Left colon (tissue), 2 donors: ENCODE measurements at regions not wholly inside any gene's neighbourhood (a gene's known extent, or its start where the extent isn't known, plus 50 kb on each side); places are given as distances from the start of the nearest gene placed in this dataset.
"Not testable (repeated sequence)": the region's sequence is repeated elsewhere in the genome, so short reads cannot be mapped to it uniquely, and the experiment has no call there.

Experiments used
- ATAC-seq: fragments of 200-7000 bp; cut with Tn5 transposase; one replicate; pipeline ENCODE4 v1.9.1; 2020; ENCODE audit warnings: mild to moderate bottlenecking, moderate library complexity
- DNase-seq, 2 donors: peaks; one replicate each; pipeline ENCODE4 v3.0.0-alpha.2; 2020
- intact Hi-C, 2 donors: fragments of 100-400 bp; cut with DNase I in 1 of 2; cut with micrococcal nuclease in 1 of 2; formaldehyde crosslinking; loops; one replicate each; pipeline versions ENCODE4 v1.11.2 to v1.14.0; 2022; cut with DNase I, micrococcal nuclease
- donor health status: DM: no; HTN: no; CAD: no.
- donor health status: DM: yes; HTN: yes; CAD: no.

DNA sequence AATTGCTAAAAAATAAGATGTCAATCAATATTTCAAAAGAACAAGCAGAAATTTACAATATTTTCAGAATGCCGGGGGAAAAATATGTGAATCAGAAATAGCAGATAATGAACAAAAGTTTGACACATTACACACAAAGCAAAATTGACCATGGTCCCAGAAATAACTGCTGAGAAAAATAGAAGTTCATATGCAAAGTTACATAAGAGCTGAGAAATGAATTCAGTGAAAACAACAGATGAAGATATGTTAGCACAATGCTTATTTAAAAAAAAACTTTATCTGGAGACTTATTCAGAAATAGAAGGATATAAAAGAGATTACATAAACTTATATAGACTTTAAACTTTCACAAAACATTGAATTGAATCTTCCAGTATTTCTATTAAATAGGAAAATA, 1483.7 kb upstream of the ACO1 start:
- no peak for ATAC-seq
- no peak for DNase-seq
- intact Hi-C loops = no loop called here

DNA sequence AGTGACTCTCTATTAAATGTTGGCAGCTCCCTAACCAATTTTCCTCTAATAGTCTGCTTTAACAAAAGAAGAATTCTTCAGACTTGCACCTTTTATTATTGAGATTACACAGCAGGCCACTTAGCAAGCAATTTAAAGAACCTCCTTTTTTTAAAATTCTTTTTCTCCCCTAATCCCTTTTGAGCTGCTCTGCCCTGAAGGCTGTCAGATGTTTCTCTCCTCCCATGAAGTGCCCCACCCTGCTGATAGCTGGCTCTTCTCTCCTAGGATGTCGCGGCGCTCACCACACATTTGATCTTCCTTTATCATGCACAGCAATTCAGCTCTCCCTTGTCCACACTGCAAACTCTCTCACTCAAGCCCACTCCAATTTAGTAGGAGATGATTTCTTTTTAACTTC, 1471.1 kb upstream of the ACO1 start:
- DNase-seq = no peak
- ATAC-seq = no peak
- intact Hi-C loops = no loop called here

DNA sequence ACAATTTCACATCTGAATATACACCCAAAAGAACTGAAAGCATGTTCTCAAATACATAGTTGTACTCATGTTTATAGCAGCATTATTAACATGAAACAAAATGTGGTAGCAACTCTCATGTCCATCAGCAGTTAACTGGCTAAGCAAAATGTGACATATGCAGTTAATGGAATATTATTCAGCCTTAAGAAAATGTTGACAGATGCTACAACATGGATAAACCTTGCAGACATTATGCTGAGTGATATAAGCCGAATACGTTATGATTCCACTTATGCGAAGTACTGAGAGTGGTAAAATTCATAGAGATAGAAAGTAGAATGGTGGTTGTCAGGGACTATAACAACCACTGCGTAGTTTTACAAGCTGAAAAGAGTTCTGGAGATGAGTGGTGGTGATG, 1469.0 kb upstream of the ACO1 start:
- intact Hi-C loops = no loop called here
- no peak for DNase-seq
- ATAC-seq = no peak

DNA sequence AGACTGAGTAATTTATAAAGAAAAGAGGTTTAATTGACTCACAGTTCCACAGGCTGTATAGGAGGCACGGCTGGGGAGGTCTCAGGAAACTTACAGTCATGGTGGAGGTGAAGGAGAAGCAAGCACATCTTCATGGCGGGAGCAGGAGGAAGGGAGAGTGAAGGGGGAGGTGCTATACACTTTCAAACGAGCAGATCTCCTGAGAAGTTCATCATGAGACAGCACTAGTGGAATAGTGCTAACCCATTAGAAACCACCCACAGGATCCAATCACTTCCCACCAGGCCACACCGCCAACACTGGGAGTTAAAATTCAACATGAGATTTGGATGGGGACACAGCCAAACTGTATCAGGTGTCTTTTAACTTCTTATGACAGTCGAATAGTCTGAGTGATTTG, 1459.3 kb upstream of the ACO1 start:
- ATAC-seq (no peak), DNase-seq (no peak)
- intact Hi-C loops = no loop called here

DNA sequence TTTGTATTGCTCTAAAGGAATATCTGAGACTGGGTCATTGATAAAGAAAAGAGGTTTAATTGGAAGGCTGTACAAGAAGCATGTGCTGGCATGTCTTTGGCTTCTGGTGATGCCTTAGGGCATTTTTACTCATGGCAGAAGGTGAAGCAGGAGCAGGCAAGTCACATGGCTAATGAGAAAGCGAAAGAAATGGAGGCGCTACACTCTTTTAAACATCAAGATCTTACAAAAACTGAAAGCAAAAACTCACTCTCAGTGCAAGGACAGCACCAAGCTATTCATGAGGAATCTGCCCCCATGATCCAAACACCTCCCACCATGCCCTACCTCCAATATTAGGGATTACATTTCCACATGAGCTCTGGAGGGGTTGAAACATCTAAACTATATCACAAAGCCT, 1458.8 kb upstream of the ACO1 start:
- intact Hi-C loops = no loop called here
- no peak for DNase-seq
- ATAC-seq = no peak

DNA sequence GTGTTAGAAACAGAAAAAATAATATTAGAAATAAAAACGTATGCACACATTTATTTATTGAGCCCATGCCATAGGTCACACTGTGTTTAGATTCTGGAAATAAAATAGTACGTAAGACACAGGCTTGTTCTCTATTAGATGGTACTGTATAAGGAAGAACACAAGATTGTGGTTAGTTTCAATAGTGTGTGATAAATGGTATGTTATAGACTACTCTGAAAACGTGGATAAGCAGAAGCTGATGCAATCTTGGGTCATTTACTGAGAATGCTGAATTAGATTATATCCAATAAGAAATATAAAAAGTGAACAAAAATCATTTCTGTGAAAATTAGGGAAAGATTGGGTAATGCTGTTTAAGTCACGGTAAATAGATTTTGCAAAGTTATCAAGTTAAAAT, 1456.4 kb upstream of the ACO1 start:
- no peak for ATAC-seq
- no peak for DNase-seq
- intact Hi-C loops = no loop called here

DNA sequence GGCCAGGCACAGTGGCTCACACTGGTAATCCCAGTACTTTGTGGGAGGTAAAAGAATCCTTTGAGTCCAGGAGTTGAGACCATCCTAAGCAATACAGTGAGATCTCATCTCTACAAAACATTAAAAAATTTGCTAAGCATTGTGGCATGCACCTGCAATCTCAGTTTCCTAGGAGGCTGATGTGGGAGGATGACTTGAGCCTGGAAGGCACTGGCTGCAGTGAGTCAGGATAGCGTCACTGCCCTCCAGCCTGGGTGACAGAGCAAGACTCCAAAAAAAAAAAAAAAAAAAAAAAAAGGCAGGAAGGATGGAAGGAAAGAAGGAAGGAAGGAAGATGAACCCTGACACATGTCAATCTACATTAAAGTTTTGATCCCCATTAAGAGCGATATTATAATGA, 1452.2 kb upstream of the ACO1 start:
- no peak for ATAC-seq
- DNase-seq = no peak
- intact Hi-C loops = no loop called here

DNA sequence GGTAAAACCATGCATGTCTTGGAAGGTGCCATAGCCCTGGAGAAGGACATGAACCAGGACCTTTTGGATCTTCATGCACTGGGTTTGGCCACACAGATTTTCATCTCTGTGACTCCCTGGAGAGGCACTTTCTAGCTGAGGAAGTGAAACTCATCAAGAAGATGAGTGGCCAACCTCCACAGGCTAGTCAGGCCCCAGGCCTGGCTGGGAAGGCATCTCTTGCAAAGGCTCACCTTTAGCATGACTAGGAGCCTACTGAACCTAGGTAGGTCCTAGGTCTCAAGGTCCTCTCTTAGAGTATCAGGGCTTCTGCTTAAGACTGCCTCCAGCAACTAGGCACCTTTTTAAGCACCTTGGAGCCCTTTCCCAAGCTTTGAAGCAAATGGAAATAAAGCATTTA, 1448.7 kb upstream of the ACO1 start:
- no peak for ATAC-seq
- no peak for DNase-seq

DNA sequence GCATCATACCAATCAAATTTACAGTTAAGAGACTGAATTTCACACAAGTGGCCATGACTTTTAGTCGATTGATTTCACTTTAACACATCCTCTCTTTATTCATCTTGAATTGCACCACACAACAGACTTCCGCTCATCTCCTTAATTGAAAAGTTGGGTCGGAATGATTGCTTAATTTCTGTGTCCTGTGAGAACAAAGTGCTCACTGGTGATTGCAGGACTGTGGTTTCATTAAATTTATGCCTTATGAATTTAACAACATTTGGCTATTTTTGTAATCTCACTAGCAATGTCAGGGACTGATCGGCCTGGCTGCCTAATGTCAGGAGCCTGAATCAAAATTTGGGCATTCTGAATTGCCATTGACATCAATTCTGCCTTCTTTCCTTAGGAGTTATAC, 1447.3 kb upstream of the ACO1 start:
- intact Hi-C loops = no loop called here
- no peak for DNase-seq
- no peak for ATAC-seq

More for the DNA sequence above, 1448.7 kb upstream of the ACO1 start:
- intact Hi-C loops = no loop called here

DNA sequence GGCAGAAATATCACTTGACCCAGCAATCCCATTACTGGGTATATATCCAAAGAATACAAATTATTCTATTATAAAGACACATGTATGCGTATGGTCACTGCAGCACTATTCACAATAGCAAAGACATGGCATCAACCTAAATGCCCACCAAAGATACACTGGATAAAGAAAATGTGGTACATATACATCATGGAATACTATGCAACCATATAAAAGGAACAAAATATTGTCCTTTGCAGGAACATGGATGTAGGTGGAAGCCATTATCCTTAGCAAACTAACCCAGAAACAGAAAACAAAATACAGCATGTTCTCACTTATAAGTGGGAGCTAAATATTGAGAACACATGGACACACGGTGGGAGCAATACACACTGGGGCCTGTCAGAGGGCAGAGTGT, 1441.6 kb upstream of the ACO1 start:
- intact Hi-C loops, DNase-seq, ATAC-seq: not testable (repeated sequence)

DNA sequence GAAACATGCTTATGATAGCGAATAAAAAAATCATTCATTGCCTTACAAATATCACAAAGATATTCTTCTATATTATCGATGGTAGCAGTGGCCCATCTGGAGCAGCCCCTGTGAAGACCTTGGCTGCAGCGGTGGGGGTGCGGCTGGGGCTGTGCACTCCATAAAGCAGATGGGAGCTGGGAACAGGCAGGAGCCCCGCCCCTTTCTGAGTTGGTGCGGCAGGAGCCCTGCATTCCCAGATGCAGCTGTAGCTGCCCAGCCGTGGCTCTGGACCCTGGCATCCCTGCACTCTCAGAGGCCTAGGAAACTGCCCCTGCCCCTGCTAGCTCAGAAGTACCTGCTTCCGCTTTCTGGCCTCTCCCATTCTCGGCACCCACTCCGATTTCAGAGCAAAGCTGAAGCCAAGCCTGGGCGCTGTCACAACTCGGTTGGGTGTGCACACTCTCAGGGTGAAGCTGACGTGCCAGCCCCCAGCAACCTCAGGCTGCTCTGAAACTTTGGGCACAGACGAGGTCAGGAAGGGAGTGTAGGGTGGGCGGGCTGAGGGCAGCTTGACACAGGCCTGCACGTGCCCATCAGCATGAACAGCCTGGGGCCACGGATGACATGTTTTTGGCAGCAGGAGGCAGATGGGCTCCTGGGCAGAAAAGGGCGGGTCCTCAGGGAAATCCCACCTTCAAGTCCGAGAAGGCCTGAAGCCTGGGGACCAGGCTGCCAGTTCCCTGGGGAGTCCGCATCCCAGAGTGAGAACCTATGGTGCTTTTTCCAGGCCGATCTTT, 1440.8 kb upstream of the ACO1 start:
- intact Hi-C loops = no loop called here
- ATAC-seq = no peak
- DNase-seq = no peak

DNA sequence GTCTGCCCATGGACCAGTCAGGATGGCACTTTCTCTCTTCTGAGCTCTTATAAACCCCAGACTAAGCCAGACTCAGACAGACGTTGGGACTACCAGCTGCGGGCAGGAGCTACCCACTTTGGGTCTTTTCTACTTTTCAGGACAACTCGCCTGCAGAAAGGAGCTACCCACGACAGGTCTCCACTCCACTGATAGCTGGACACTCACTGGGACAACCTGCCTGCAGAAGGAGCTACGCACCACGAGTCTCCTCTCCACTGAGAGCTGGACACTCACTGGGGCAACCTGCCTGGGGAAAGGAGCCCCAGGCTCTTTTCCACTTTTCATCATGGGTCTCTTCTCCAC, 1440.2 kb upstream of the ACO1 start:
- no peak for ATAC-seq
- intact Hi-C loops = no loop called here
- DNase-seq = no peak

DNA sequence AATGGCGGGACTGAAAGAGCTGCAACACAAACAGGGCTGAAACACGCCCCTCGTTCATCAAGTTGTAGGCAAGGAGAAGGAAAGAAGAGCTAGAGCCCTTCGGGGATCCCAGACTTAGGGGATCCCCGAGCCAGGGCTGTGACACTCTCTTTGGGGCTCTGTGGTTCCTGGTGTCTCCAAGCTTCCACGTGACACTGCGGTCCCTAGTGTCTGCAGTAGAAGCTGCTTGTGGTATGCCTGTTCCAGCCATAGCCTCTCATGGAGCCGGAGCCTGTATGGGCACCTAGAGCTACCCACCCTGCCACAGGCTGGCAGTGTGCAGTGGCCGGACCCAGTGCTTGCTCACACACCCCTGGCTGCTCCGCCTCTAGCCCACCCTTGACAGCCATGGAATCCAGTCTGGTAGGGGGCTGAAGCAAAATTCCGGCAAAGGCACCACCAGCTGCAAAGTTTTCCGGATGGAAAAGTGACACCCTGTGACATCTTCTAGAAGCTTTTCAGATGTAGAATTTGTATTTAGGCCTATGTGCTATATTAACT, 1439.6 kb upstream of the ACO1 start:
- ATAC-seq (no peak), DNase-seq (no peak)
- intact Hi-C loops = no loop called here

DNA sequence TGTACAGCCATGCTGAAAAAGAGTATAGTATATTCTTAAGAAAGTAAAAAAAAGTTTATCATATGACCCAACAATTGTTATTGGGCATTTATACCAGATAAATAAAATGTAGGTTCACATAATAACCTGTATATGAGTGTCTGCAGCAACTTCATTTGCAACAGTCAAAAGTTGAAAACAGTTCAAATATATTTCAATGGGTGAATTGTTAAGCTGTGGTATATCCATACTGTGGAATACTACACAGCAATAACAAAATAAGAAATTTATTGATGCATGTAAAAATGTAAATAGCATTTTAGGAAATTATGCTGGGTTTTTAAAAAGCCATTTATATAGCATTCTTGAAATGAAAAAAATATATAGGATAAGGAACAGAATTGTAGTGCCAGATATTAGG, 1420.1 kb upstream of the ACO1 start:
- ATAC-seq (no peak), DNase-seq (no peak)
- intact Hi-C loops = no loop called here

DNA sequence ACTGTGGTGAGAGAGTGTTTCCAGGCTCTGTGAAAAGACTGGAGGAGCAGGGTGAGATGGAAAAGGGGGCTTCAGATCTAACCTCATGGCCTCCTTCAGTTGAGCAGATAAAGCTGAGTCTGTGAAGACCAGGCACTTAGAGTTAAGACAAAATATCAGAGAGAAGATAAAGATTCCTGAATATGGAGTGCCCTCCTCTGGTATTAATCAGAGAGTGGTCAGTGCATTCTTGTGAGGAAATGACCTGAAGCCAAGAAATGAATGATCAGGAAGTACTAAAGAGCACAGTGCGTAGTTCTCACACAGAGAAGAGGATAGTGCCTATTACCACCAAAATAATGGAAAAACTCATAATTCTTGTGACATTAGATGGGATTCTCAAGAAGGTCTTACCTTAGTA, 1417.0 kb upstream of the ACO1 start:
- no peak for ATAC-seq

DNA sequence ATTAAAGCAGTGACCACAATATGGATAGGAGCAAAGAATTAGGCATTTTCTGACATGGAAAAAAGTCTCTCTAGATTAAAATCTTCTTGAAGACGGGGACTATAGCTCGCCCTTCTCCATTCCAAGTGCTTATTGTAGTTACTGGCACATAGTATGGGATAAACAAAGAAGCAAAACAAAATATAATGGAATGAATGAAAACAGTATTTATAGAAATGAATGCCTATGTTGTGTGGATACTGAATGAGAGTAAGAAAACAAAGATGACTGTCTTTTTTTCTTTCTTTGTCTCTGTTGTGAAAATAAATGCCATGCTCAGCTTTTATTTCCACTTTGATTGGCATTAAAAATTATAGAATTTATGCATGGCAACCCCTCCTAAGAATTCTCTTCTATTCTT, 1414.3 kb upstream of the ACO1 start:
- intact Hi-C loops = no loop called here
- ATAC-seq = no peak
- no peak for DNase-seq

More for the DNA sequence above, 1417.0 kb upstream of the ACO1 start:
- no peak for DNase-seq
- intact Hi-C loops = no loop called here

DNA sequence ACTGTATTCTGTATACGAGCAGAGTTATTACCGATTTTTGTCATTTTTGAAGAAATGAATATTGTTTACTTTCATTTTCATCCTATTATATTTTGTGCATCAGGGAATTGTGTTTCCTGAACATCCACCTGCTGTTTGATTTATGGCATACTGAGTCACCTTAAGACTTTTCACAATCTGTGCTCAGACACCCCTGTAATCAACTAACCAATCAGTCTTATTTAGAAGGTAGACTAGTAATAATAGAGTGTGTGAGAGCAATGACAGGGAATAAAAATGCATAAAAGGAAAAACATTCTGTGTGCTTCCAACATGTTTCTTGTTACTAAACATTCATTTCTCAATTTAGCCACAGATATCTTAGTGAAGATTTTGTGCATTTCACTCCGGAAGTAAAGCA, 1413.6 kb upstream of the ACO1 start:
- DNase-seq (no peak), ATAC-seq (no peak)
- intact Hi-C loops = no loop called here

DNA sequence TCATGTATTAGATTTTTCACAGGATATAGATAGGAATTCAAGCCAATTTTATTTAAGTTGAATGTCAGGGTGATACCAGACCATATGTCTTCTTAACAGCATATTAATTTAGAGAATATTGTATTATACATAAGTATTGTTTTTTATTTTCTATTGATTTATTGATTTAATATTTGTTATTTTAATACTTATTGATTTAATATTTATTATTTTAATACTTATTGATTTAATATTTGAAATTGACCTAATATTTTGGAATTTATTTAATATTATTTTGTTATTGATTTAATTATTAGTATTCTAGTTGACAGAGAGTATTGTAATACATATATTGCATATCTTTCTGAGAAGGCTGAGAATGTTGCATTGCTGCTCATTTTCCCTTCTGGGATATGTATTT, 1411.8 kb upstream of the ACO1 start:
- intact Hi-C loops = no loop called here
- DNase-seq (no peak), ATAC-seq (no peak)

DNA sequence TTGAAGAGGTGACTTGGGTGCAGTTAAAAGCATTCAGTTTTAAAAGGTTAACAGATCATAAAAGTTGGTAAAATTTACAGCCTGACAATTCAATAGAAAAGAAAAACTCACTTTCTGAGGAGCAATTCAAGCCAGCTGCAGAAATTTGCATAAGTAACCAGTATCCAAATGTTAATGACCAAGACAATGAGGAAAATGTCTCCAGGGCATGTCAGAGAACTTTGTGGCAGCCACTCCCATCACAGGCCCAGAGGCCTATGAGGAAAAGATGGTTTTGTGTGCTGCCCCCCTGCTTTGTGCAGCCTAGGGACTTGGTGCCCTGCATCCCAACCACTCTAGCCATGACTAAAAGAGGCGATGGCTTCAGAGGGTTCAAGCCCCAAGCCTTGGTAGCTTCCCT, 1406.5 kb upstream of the ACO1 start:
- ATAC-seq (no peak), DNase-seq (no peak)
- intact Hi-C loops = no loop called here

DNA sequence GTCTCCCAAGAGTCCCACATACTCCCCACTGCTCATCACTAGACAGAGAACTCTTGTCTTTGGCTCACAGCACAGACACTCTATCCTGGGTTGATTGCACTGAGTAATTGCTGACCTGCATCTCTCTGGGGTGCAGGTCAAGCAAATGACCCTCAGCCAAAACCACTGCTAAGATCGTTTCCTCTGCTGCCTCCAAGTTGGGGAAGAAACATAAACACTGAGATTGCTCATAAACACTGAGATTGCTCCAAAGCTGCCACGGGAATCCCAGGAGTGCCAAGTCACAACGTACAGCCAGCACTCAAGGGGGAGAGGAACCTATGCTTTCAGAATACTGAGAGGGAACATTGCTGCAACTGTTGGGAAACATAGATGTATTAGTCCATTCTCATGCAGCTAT, 1402.1 kb upstream of the ACO1 start:
- intact Hi-C loops = no loop called here
- ATAC-seq (no peak), DNase-seq (no peak)

DNA sequence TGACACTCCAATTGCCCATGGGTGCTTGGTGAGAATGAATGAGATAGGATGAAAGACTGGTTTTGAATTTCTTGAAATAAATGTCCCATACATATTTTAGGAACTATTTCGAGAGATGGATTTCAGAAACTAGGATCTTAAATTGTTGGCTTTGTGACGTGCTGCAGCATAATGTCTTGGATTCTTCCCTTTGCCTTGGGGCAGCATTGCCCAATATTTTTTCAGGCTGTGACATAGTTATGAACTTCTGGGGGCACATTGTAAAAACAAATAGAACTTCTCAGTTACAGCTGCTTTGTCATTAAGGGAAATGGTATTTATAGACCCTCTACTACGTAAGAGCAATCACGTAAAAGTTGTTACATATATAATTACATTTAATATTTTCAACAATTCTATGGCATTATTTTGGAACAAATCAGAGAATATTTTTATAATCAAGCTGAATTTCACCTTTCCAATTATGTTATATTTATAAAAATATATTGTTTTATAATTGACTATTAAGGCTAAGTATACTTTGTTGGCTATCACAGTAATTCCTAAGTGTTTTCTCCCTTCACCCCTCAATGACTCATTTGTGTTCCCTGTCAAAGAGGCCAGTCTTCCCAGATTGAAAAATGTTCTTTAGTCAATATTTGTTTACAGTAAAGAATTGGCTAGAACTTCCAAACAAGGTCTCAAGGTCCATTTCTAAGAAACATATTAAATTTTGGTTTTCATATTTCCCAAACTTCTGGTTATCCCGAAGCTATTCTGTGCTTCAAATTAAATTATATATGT, 1388.3 kb upstream of the ACO1 start:
- ATAC-seq (no peak), DNase-seq (no peak)
- intact Hi-C loops = no loop called here
